ENCODE measurements at regions not wholly inside any gene's neighbourhood (a gene's known extent, or its start where the extent isn't known, plus 50 kb on each side); places are given as distances from the start of the nearest gene placed in this dataset.

DNA sequence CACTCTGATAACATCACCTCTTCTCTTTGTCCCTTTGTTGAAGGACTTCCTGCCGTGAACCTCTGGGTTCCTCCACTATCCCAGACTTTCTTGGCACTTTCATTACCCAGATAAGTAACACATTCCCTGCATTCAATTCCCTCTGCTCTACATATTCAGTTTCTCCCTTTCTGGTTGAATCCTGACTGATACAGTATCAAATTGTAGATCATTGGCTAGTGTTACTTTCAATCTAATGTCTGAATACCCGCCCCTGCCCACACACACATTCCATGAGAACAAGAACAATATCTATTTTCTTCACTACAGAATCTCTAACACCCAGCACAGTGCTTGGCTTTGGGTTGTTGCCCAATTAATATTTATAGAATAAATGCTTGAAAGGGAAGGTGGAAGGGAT lies 163.5 kb downstream of the ABHD5 start:
- Histone ChIP-seq H3K4me1 (ENCODE audit: insufficient read depth, low read length) (no peaks in the 10 kb centered on the region), H3K27ac (ENCODE audit: insufficient read length, low read depth, low read length) (no peak overlapping the region), H2BK120ac (ENCODE audit: low read depth, low read length, poor library complexity, severe bottlenecking) (no peak overlapping the region), H3K9me3 (ENCODE audit: control insufficient read depth, low read depth, low read length) (no peaks in the 10 kb centered on the region), H4K5ac (ENCODE audit: insufficient read length, low read depth, low read length) (no peak overlapping the region), H3K79me1 (ENCODE audit: insufficient read depth, low read depth, low read length, poor library complexity, severe bottlenecking) (no peaks in the 10 kb centered on the region), H3K56ac (ENCODE audit: insufficient read length, low read depth, low read length) (no peak overlapping the region), H3K23ac (ENCODE audit: insufficient read length, low read depth, low read length) (no peak overlapping the region), H3K79me2 (ENCODE audit: insufficient read depth, low read length) (no peaks in the 10 kb centered on the region), H3K9ac (ENCODE audit: extremely low read depth, insufficient read length, low read length) (no peak overlapping the region), H2AFZ (ENCODE audit: low read length) (no peak overlapping the region), H2BK12ac (ENCODE audit: insufficient read length, low read depth, low read length) (no peak overlapping the region), H2AK5ac (ENCODE audit: insufficient read length, low read length) (no peak overlapping the region), H3K4ac (ENCODE audit: low read depth, low read length) (no peak overlapping the region), H2BK20ac (ENCODE audit: low read depth, low read length, poor library complexity, severe bottlenecking) (no peak overlapping the region), H2BK5ac (ENCODE audit: insufficient read length, low read length) (no peak overlapping the region), H3K23me2 (ENCODE audit: insufficient read length, low read depth, low read length, poor library complexity, severe bottlenecking) (no peaks in the 10 kb centered on the region), H3K27me3 (ENCODE audit: insufficient read depth, low read length) (no peaks in the 10 kb centered on the region), H4K91ac (ENCODE audit: insufficient read length, low read depth, low read length) (no peak overlapping the region), H4K8ac (replicated peaks; ENCODE audit: insufficient read length, low read depth, low read length) (no peak overlapping the region), H3K4me2 (ENCODE audit: insufficient read depth, insufficient read length, low read length) (no peak overlapping the region), H3T11ph (ENCODE audit: low read length) (no peak overlapping the region), H3K18ac (ENCODE audit: insufficient read length, low read depth, low read length) (no peak overlapping the region), H3K14ac (ENCODE audit: insufficient read depth, low read length) (no peak overlapping the region), H4K20me1 (ENCODE audit: control insufficient read depth, insufficient read depth, insufficient read length) (no peaks in the 10 kb centered on the region), H2BK15ac (ENCODE audit: low read depth, low read length) (no peak overlapping the region)
- no peaks in the 10 kb centered on the region for H3K36me3 Mint-ChIP-seq (ENCODE audit: insufficient read depth in 1 of 3, low read depth in 3 of 3)
- H3K27ac Mint-ChIP-seq, result no peak overlapping the region
- H3K9me3 Mint-ChIP-seq, result no peaks in the 10 kb centered on the region; a peak in 1 of 5 replicates
- peaks cover 18% of the 10 kb centered on the region for H3K27me3 Mint-ChIP-seq (ENCODE audit: low read depth)
- TF ChIP-seq, protein P1, sequence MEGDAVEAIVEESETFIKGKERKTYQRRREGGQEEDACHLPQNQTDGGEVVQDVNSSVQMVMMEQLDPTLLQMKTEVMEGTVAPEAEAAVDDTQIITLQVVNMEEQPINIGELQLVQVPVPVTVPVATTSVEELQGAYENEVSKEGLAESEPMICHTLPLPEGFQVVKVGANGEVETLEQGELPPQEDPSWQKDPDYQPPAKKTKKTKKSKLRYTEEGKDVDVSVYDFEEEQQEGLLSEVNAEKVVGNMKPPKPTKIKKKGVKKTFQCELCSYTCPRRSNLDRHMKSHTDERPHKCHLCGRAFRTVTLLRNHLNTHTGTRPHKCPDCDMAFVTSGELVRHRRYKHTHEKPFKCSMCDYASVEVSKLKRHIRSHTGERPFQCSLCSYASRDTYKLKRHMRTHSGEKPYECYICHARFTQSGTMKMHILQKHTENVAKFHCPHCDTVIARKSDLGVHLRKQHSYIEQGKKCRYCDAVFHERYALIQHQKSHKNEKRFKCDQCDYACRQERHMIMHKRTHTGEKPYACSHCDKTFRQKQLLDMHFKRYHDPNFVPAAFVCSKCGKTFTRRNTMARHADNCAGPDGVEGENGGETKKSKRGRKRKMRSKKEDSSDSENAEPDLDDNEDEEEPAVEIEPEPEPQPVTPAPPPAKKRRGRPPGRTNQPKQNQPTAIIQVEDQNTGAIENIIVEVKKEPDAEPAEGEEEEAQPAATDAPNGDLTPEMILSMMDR (conservative IDR thresholded peaks at IDR 0.05), result no peak
- DNase-seq, result no peak
- H3K4me1 Mint-ChIP-seq, result peaks cover 34 to 37% of the 10 kb centered on the region in 2 experiments
- WGBS (ENCODE audit: extremely low coverage, insufficient read length, low lambda C conversion rate), result no CpG with 5 or more reads among the region's 2 CpGs
- no peak overlapping the region for H3K4me3 Mint-ChIP-seq

Measured in H9 (cell line).